T-helper 1 cell treated with Interleukin-12 subunit alpha and Interleukin-12 subunit beta and Interleukin-4 antibody, amounts not matched to agents 30 ng/mL and 1 ng/mL, for 36 hours (primary cell): ENCODE measurements at regions not wholly inside any gene's neighbourhood (a gene's known extent, or its start where the extent isn't known, plus 50 kb on each side); places are given as distances from the start of the nearest gene placed in this dataset.

ENCODE experiments used
- intact Hi-C: fragments of 100-400 bp; cut with micrococcal nuclease; formaldehyde crosslinking; loops from one replicate; pipeline ENCODE4 v1.15.1; 2024

- intact Hi-C loops, result no loop called here
These were observed 94.8 kb downstream of the INHBB start for GRCh38 chr2:120440521-120441350.

- intact Hi-C loops, result no loop called here
These were observed 95.4 kb downstream of the INHBB start for GRCh38 chr2:120441351-120441700.

GRCh38 chr2:120441744-120442471 is 96.0 kb downstream of the INHBB start:
- intact Hi-C loops, result no loop called here

GRCh38 chr2:120442541-120442922 is 96.6 kb downstream of the INHBB start:
- intact Hi-C loops, result no loop called here

- intact Hi-C loops, result no loop called here
These were observed 97.1 kb downstream of the INHBB start for GRCh38 chr2:120442923-120443571.

GRCh38 chr2:120443946-120444345 is 98.0 kb downstream of the INHBB start:
- intact Hi-C loops, result no loop called here

GRCh38 chr2:120444691-120445240 is 98.8 kb downstream of the INHBB start:
- intact Hi-C loops, result no loop called here

GRCh38 chr2:120445449-120446143 is 99.7 kb downstream of the INHBB start:
- intact Hi-C loops, result no loop called here

GRCh38 chr2:120446236-120447126 is 100.5 kb downstream of the INHBB start:
- intact Hi-C loops, result no loop called here

- intact Hi-C loops, result no loop called here
These were observed 101.3 kb downstream of the INHBB start for GRCh38 chr2:120447127-120447785.

GRCh38 chr2:120448436-120448835 is 102.5 kb downstream of the INHBB start:
- intact Hi-C loops, result no loop called here

GRCh38 chr2:120448961-120449810 is 103.2 kb downstream of the INHBB start:
- intact Hi-C loops, result no loop called here

GRCh38 chr2:120450196-120450820 is 104.4 kb downstream of the INHBB start:
- intact Hi-C loops, result no loop called here

GRCh38 chr2:120451334-120451733 is 105.4 kb downstream of the INHBB start:
- intact Hi-C loops, result no loop called here

- intact Hi-C loops, result no loop called here
These were observed 106.2 kb downstream of the INHBB start for GRCh38 chr2:120452131-120452530.

GRCh38 chr2:120452945-120453634 is 107.2 kb downstream of the INHBB start:
- intact Hi-C loops, result no loop called here

GRCh38 chr2:120453635-120453998 is 107.7 kb downstream of the INHBB start:
- intact Hi-C loops, result no loop called here
